ENCODE measurements at regions not wholly inside any gene's neighbourhood (a gene's known extent, or its start where the extent isn't known, plus 50 kb on each side); places are given as distances from the start of the nearest gene placed in this dataset.

DNA sequence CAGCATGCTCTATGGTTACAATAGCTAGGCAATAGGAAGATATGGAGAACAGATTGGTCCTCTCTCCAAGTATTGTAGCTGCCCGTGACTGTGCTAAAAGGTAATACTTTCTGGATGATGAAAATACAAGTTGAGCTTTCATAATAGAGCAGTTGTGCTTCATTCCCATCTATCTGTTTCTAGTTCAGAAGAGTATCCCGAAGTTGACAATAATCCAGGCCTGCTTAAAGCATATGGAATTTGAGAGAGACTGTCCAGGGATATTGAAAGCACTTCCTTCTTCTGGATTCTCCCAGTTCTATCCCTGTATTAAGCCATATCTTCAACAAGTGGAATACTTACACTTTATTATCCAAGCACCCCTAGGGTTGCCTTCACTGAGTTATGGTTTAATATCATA lies 350.4 kb downstream of the EFNA5 start:
- DNase-seq (ENCODE audit: low read depth, low spot score): no peak
- TF ChIP-seq, protein P1, sequence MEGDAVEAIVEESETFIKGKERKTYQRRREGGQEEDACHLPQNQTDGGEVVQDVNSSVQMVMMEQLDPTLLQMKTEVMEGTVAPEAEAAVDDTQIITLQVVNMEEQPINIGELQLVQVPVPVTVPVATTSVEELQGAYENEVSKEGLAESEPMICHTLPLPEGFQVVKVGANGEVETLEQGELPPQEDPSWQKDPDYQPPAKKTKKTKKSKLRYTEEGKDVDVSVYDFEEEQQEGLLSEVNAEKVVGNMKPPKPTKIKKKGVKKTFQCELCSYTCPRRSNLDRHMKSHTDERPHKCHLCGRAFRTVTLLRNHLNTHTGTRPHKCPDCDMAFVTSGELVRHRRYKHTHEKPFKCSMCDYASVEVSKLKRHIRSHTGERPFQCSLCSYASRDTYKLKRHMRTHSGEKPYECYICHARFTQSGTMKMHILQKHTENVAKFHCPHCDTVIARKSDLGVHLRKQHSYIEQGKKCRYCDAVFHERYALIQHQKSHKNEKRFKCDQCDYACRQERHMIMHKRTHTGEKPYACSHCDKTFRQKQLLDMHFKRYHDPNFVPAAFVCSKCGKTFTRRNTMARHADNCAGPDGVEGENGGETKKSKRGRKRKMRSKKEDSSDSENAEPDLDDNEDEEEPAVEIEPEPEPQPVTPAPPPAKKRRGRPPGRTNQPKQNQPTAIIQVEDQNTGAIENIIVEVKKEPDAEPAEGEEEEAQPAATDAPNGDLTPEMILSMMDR (IDR thresholded peaks at IDR 0.05; ENCODE audit: low read depth, low read length): no peak
- H3K4me3 ChIP-seq (ENCODE audit: low read depth, low read length): no peak overlapping the region
- in situ Hi-C loops (cut with HindIII; ENCODE audit: low sequenced_read_pairs): no loop called here

DNA sequence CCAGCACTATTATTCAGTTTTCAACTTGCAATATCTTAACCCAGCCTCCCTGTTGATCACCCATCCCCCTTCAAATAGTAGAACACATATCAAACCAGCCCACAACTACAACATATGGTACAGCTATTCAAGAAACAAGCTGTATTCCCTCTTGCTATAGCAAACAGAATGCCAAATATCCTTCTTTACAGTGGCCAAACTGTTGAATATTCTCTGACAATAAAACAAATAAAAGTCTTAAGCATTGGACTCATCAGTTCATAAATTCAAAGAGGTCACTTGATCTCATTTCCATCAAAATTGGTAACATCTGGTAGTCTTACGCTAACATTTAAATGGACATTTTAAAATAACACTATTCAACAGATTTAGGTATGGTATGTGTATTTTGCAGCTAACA lies 350.8 kb downstream of the EFNA5 start:
- TF ChIP-seq, protein P1 (IDR thresholded peaks at IDR 0.05; ENCODE audit: low read depth, low read length): no peak
- in situ Hi-C loops (cut with HindIII; ENCODE audit: low sequenced_read_pairs): no loop called here
- H3K4me3 ChIP-seq (ENCODE audit: low read depth, low read length): no peak overlapping the region
- no peak for DNase-seq (ENCODE audit: low read depth, low spot score)

DNA sequence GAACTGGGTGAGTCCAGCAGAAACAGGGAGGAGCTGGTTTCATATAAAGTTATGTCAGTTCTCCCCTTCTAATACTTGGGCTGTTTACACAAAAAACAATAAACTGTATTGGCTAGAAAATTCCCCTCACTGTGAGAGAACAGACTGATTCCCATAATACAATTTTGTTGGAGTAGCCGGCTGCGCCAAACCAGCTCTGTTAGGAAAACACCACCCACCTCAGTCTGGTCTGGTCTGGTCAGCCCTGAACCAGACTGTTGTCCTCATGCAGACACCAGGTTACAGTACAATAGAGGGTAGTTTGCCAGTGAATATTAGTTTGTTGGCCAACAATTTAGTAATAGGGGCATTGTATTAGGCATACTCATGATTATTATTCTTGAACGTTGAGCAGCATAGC lies 356.4 kb downstream of the EFNA5 start:
- TF ChIP-seq, protein P1 (IDR thresholded peaks at IDR 0.05; ENCODE audit: low read depth, low read length): no peak
- no peak for DNase-seq (ENCODE audit: low read depth, low spot score)
- H3K4me3 ChIP-seq (ENCODE audit: low read depth, low read length): no peak overlapping the region
- in situ Hi-C loops (cut with HindIII; ENCODE audit: low sequenced_read_pairs): no loop called here

DNA sequence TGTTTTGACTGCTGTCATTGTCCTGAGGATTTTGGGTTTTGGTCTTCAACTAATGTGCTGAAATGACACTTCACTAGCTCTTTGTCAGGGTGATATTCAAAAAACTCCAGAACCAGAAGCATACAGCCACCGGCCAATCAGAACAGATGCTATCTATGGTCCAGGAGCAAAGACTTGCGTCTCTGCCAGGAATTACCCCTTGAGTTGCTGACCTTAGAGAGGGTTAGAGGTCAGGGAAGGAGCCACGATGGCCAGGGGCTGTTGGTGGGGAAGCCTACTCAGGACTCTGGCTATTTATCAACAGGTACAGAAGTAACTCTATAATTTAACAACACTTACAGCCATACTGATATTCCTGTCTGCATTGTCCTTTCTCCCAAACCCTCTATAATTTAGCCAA lies 356.8 kb downstream of the EFNA5 start:
- TF ChIP-seq, protein P1 (IDR thresholded peaks at IDR 0.05; ENCODE audit: low read depth, low read length): no peak
- in situ Hi-C loops (cut with HindIII; ENCODE audit: low sequenced_read_pairs): no loop called here

DNA sequence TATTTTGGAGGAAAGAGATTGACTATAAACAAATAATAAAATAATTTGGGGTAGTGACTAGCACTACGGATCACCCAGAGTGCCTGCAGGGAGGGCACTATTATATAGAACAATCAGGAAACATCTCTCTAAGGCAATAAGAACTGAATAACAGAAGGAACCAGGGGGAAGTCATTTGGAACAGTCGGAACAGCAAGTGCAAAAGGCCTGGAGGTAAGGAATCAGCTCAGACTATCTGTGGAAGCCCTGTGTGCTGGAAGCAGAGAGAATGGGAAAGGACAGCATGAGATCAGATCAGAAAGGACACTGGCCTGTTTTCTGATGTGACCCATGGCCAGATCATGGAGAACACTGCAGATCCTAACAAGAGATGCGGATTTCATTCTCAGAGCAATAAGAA lies 357.6 kb downstream of the EFNA5 start:
- TF ChIP-seq, protein P1 (IDR thresholded peaks at IDR 0.05; ENCODE audit: low read depth, low read length): no peak
- no peak overlapping the region for H3K4me3 ChIP-seq (ENCODE audit: low read depth, low read length)
- no peak for DNase-seq (ENCODE audit: low read depth, low spot score)
- in situ Hi-C loops (cut with HindIII; ENCODE audit: low sequenced_read_pairs): no loop called here

More for the DNA sequence above, 356.8 kb downstream of the EFNA5 start:
- no peak for DNase-seq (ENCODE audit: low read depth, low spot score)
- no peak overlapping the region for H3K4me3 ChIP-seq (ENCODE audit: low read depth, low read length)

DNA sequence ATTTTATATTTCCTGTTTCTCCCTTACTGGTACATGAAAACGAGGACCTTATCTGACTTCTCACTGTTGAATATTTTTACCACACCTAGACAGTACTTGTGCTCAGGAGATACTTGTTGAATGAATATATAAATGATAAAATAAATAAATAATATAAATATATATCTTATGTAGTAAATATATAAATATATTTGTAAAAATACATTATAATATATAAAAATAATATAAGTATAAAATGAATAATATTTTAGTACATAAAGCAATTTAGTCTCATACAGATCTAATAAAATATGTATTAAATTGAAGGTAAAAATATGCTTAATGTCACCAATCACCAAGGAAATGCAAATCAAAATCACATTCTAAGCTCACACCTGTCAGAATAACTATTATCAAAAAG lies 360.6 kb downstream of the EFNA5 start:
- DNase-seq (ENCODE audit: low read depth, low spot score): no peak
- in situ Hi-C loops (cut with HindIII; ENCODE audit: low sequenced_read_pairs): no loop called here
- no peak overlapping the region for H3K4me3 ChIP-seq (ENCODE audit: low read depth, low read length)
- TF ChIP-seq, protein P1 (IDR thresholded peaks at IDR 0.05; ENCODE audit: low read depth, low read length): no peak

DNA sequence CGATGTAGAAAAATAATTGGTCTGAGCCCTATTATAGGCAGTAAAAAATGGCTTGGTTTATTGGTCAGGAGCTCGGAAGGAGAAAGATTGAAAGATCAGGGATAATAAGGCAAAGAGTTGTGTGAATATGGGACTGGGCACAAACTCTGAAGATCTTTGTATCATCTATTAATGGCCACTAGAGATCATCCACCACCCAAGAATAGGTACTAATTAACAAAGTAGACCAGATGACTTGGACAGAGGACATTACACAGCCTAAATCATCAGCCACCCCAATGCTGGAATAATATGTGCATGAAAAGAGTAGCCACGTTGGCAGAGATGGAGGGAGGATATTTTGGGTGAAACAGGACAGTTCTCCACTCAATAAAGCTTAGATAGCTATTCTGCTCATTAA lies 364.1 kb downstream of the EFNA5 start:
- TF ChIP-seq, protein P1 (IDR thresholded peaks at IDR 0.05; ENCODE audit: low read depth, low read length): no peak
- in situ Hi-C loops (cut with HindIII; ENCODE audit: low sequenced_read_pairs): no loop called here
- H3K4me3 ChIP-seq (ENCODE audit: low read depth, low read length): no peak overlapping the region
- no peak for DNase-seq (ENCODE audit: low read depth, low spot score)
